Spleen (tissue), 7 donors: ENCODE measurements at regions not wholly inside any gene's neighbourhood (a gene's known extent, or its start where the extent isn't known, plus 50 kb on each side); places are given as distances from the start of the nearest gene placed in this dataset.

Experiments used
- CTCF ChIP-seq, 11 experiments: fragments of 200-600 bp in 7 of 11; fragments of 450-650 bp in 4 of 11; sonication (generic) in 4 of 11; IDR thresholded peaks in 8 of 11; conservative IDR thresholded peaks in 3 of 11; 1 replicate in 7 of 11; 2 replicates in 4 of 11; pipeline versions ENCODE4 v1.4.0 to v1.8.0; 2016 to 2021; ENCODE audit warnings: antibody characterized with exemption in 11 of 11, inconsistent platforms in 4 of 11, mild to moderate bottlenecking in 1 of 11
- POLR2A ChIP-seq, 3 donors: fragments of 450-650 bp; IDR thresholded peaks; one replicate each; pipeline ENCODE4 v1.5.1; 2017; ENCODE audit warnings: antibody characterized with exemption in 3 of 3, mild to moderate bottlenecking in 1 of 3
- POLR2AphosphoS5 ChIP-seq, 3 donors: sonication (generic); formaldehyde crosslinking; IDR thresholded peaks; one replicate each; pipeline ENCODE4 v1.5.1; 2017; ENCODE audit warnings: antibody characterized with exemption in 3 of 3
- donor health status: DM: no; HTN: no; CAD: no; lungs with moderate emphysema.
- donor health status: DM: no; HTN: no; CAD: no.
- donor health status: DM: no; HTN: no; CAD: no.

GRCh38 chr3:168796339-168796738, 700.6 kb upstream of the GOLIM4 start:
- no peak for TF ChIP-seq POLR2A (IDR thresholded peaks at IDR 0.05)
- no peak for TF ChIP-seq CTCF (IDR thresholded peaks at IDR 0.05 in 8 of 11, conservative IDR thresholded peaks at IDR 0.05 in 3 of 11)
- no peak for TF ChIP-seq POLR2AphosphoS5 (IDR thresholded peaks at IDR 0.05)
